Cardiac muscle cell (in vitro differentiated cells and primary cell): ENCODE measurements at regions not wholly inside any gene's neighbourhood (a gene's known extent, or its start where the extent isn't known, plus 50 kb on each side); places are given as distances from the start of the nearest gene placed in this dataset.

ENCODE experiments used
- DNase-seq, 2 donors: peaks; one replicate each; pipeline versions ENCODE4 v3.0.0 to v3.0.0-alpha.2; 2010 to 2017; ENCODE audit warnings: low read depth in 1 of 2, low spot score in 1 of 2
- H3K27ac ChIP-seq: fragments of 200-600 bp; sonication (generic); 2 replicates; pipeline ENCODE4 v1.5.1; 2016
- H3K27me3 ChIP-seq: fragments of 200-600 bp; sonication (generic); 2 replicates; pipeline ENCODE4 v1.6.0; 2016; ENCODE audit warnings: control low read depth
- H3K36me3 ChIP-seq: fragments of 200-600 bp; sonication (generic); 2 replicates; pipeline ENCODE4 v1.5.1; 2016; ENCODE audit warnings: control low read depth
- H3K4me1 ChIP-seq: fragments of 200-600 bp; sonication (generic); 2 replicates; pipeline ENCODE4 v1.8.1; 2017; ENCODE audit warnings: low read depth, mild to moderate bottlenecking, mixed run types
- H3K4me3 ChIP-seq: fragments of 200-600 bp; sonication (generic); 2 replicates; pipeline ENCODE4 v1.5.1; 2016; ENCODE audit warnings: mild to moderate bottlenecking
- H3K9me3 ChIP-seq: fragments of 200-600 bp; sonication (generic); 2 replicates; pipeline ENCODE4 v1.5.1; 2017; ENCODE audit warnings: low read depth, mild to moderate bottlenecking, control low read depth
- TF ChIP-seq, protein P1 (sequence below): IDR thresholded peaks from 2 replicates; pipeline ENCODE4 v1.5.1; 2012; ENCODE audit warnings: low read depth, mild to moderate bottlenecking, low read length

- Histone ChIP-seq H3K9me3 (no peaks in the 10 kb centered on the region), H3K27me3 (no peaks in the 10 kb centered on the region), H3K4me1 (peaks cover 19% of the 10 kb centered on the region), H3K27ac (no peak overlapping the region), H3K4me3 (no peak overlapping the region), H3K36me3 (no peaks in the 10 kb centered on the region)
- DNase-seq = no peak
- TF ChIP-seq, protein P1, sequence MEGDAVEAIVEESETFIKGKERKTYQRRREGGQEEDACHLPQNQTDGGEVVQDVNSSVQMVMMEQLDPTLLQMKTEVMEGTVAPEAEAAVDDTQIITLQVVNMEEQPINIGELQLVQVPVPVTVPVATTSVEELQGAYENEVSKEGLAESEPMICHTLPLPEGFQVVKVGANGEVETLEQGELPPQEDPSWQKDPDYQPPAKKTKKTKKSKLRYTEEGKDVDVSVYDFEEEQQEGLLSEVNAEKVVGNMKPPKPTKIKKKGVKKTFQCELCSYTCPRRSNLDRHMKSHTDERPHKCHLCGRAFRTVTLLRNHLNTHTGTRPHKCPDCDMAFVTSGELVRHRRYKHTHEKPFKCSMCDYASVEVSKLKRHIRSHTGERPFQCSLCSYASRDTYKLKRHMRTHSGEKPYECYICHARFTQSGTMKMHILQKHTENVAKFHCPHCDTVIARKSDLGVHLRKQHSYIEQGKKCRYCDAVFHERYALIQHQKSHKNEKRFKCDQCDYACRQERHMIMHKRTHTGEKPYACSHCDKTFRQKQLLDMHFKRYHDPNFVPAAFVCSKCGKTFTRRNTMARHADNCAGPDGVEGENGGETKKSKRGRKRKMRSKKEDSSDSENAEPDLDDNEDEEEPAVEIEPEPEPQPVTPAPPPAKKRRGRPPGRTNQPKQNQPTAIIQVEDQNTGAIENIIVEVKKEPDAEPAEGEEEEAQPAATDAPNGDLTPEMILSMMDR = no peak
These were observed 265.1 kb upstream of the SIX2 start for GRCh38 chr2:45274250-45274926.

- H3K27me3 ChIP-seq = no peaks in the 10 kb centered on the region
- TF ChIP-seq, protein P1 = no peak
- H3K27ac ChIP-seq = no peak overlapping the region
- DNase-seq = no peak
- H3K4me3 ChIP-seq = no peak overlapping the region
- peaks cover 26% of the 10 kb centered on the region for H3K4me1 ChIP-seq
- H3K36me3 ChIP-seq = no peaks in the 10 kb centered on the region
- no peaks in the 10 kb centered on the region for H3K9me3 ChIP-seq
These were observed 264.4 kb upstream of the SIX2 start for GRCh38 chr2:45273412-45274249.

DNA sequence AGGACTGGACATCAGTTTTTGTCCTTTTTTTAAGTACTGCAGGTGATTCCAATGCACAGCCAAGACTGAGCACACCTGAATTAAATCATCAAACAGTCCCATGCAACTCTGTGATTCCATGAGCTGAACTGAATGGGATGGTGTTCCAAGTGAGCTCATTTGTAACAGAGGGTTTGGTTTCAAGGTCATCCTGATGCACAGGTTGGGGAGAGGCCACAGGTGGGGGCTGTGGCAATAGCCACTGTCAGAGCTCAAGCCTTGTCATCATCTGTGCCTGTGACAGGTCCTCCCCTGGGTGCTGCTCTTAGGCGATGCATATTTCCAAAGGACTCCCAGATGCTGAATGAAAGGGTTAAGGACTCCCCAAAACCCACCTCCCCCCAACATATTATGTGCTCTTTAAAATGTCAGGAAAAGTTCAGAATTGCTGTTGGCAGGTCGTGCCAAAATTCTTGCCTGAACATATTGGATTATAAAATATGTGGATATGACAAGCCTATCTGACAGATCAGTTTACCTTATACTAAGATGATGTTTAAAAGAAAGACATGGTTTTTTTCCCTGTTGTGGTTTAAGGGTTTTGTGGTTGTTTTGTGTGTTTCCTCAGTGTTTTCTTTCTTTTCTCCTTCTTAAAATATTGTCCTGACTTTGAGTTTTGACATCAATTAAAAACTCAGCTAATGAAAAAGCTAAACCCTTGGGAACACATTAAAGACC lies 263.5 kb upstream of the SIX2 start:
- Histone ChIP-seq H3K36me3 (no peaks in the 10 kb centered on the region), H3K4me3 (no peak overlapping the region), H3K4me1 (peaks cover 30% of the 10 kb centered on the region), H3K27me3 (no peaks in the 10 kb centered on the region), H3K27ac (no peak overlapping the region), H3K9me3 (no peaks in the 10 kb centered on the region)
- no peak for DNase-seq
- TF ChIP-seq, protein P1 = no peak

GRCh38 chr2:45269149-45269793 lies 260.0 kb upstream of the SIX2 start:
- peaks cover 21% of the 10 kb centered on the region for H3K4me1 ChIP-seq
- peak overlapping the region; percentile 41 for H3K27ac ChIP-seq
- TF ChIP-seq, protein P1 = no peak
- H3K9me3 ChIP-seq = no peaks in the 10 kb centered on the region
- DNase-seq = peak in 1 of 2 donors; percentile 43
- no peak overlapping the region for H3K4me3 ChIP-seq
- H3K36me3 ChIP-seq = no peaks in the 10 kb centered on the region
- H3K27me3 ChIP-seq = no peaks in the 10 kb centered on the region

DNA sequence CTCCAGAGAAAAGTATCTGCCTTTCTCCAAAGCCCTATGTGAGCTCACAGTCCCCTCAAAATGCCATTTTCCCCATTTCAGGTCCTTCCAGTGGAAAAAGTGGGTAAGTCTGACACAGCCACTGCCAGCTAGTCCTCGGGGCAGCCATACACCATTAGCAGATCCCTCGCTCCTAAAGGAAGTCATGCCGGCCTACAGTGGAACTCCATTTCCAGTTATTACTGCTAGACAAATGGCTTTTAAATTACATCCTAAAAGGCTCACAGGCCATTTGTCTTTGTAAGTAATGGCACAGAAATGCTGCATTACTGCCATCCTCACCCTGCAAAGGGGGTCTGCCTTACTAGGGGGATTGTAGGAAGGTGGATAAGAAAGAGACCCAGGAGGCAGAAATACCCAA lies 259.4 kb upstream of the SIX2 start:
- Histone ChIP-seq H3K4me3 (no peak overlapping the region), H3K27me3 (no peaks in the 10 kb centered on the region), H3K27ac (no peak overlapping the region), H3K9me3 (no peaks in the 10 kb centered on the region), H3K4me1 (peaks cover 19% of the 10 kb centered on the region), H3K36me3 (no peaks in the 10 kb centered on the region)
- TF ChIP-seq, protein P1 = no peak
- no peak for DNase-seq
